ENCODE measurements at regions not wholly inside any gene's neighbourhood (a gene's known extent, or its start where the extent isn't known, plus 50 kb on each side); places are given as distances from the start of the nearest gene placed in this dataset.

DNA sequence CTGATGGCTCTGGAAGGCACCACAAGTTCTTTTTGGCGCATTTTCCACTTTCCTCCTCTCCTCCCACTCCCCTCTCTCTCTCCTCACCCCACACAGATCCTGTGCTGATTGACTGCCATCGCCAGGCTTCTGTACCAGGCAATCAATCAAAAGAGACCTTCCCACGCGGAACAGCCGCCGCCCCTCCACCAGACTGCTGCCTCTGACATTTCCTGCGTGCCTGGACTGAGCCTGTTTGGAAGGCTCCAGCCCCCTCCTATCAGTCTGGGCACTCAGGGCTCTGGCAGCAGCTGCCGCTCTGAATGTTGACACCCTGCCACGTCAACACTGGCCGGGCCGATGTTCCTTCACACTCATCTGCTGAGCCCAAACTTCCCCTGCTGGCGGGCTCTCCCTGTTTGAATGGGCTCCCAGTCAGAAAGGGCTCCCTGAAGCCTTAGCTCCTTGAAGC lies 467.7 kb downstream of the EPHA4 start:
- ChIA-PET CTCF (ENCODE audit: low intra/inter-chr PET ratio) (no interaction called here), POLR2A (interaction anchor here (0.6 kb wide), 1 partner anchor 754 kb away, joined by 3 read pairs; no protein-coding TSS in a partner anchor)
- FAIRE-seq (no peak), DNase-seq (ENCODE audit: extremely low read depth in 1 of 4, low spot score in 3 of 4) (no peak), ATAC-seq (no peak)
- TF ChIP-seq PRMT5 (CRISPR knock-in tag; IDR thresholded peaks at IDR 0.05): no peak
- TF ChIP-seq PML (IDR thresholded peaks at IDR 0.05; ENCODE audit: low read length): no peak
- H3K27ac ChIP-seq (ENCODE audit: extremely low read depth, low read depth, low read length): no peak overlapping the region
- in situ Hi-C loops (cut with MboI) (no loop called here), intact Hi-C loops (cut with micrococcal nuclease) (no loop called here)
- no peaks in the 10 kb centered on the region for H3K9me3 ChIP-seq (replicated peaks; ENCODE audit: control insufficient read depth, insufficient read depth, low read depth, low read length)
- H3K36me3 ChIP-seq (ENCODE audit: control insufficient read depth, insufficient read depth, low read length): no peaks in the 10 kb centered on the region
- no peaks in the 10 kb centered on the region for H3K79me2 ChIP-seq (ENCODE audit: control insufficient read depth, insufficient read depth, low read length)
- no peak overlapping the region for H3K4me2 ChIP-seq (ENCODE audit: insufficient read depth, low read length)
- no peaks in the 10 kb centered on the region for H3K4me1 ChIP-seq (replicated peaks in 1 of 2; ENCODE audit: control insufficient read depth in 2 of 2, insufficient read depth in 2 of 2, low read length in 2 of 2)
- no peak overlapping the region for H3K4me3 ChIP-seq
- H3K9ac ChIP-seq (ENCODE audit: insufficient read depth in 1 of 2, low read depth in 2 of 2, low read length in 2 of 2): no peak overlapping the region
- H2AFZ ChIP-seq (ENCODE audit: low read depth, low read length): no peak overlapping the region
- no peaks in the 10 kb centered on the region for H3K9me1 ChIP-seq (ENCODE audit: control insufficient read depth, insufficient read depth, low read length)
- no TSS peak for BruUV-seq (replicated peaks)
- H4K20me1 ChIP-seq (replicated peaks; ENCODE audit: control insufficient read depth, insufficient read depth, low read length): no peaks in the 10 kb centered on the region
- WGBS (ENCODE audit: insufficient coverage, low coverage, missing lambda C conversion rate): 1% methylated on average over 8 of the region's 12 CpGs
- no peaks in the 10 kb centered on the region for H3K27me3 ChIP-seq (ENCODE audit: control insufficient read depth in 2 of 2, insufficient read depth in 2 of 2, low read length in 2 of 2)

DNA sequence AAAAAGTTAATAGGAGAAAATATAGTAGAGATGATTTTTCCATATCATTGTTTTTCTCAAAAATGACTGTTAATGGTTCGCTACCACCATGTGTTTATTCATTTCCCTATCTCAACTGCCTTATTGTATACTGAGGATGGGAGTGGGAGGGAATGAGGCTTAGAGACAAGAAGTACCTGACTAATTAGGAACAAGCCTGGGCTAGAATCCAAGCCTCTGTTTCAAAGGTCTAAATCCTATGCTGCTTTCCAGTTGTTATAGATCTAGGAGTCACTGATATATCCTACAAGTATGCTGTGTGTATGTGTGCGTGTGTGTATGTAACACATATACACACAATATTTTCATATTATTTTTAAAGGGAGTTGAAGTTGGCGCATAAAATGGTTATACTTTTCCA lies 465.9 kb downstream of the EPHA4 start:
- intact Hi-C loops (cut with micrococcal nuclease) (no loop called here), in situ Hi-C loops (cut with MboI) (no loop called here)
- Histone ChIP-seq H3K4me1 (replicated peaks in 1 of 2; ENCODE audit: control insufficient read depth in 2 of 2, insufficient read depth in 2 of 2, low read length in 2 of 2) (no peaks in the 10 kb centered on the region), H2AFZ (ENCODE audit: low read depth, low read length) (no peak overlapping the region), H3K4me2 (ENCODE audit: insufficient read depth, low read length) (no peak overlapping the region), H3K36me3 (ENCODE audit: control insufficient read depth, insufficient read depth, low read length) (no peaks in the 10 kb centered on the region), H4K20me1 (replicated peaks; ENCODE audit: control insufficient read depth, insufficient read depth, low read length) (no peaks in the 10 kb centered on the region), H3K4me3 (no peak overlapping the region), H3K27ac (ENCODE audit: extremely low read depth, low read depth, low read length) (no peak overlapping the region), H3K9ac (ENCODE audit: insufficient read depth in 1 of 2, low read depth in 2 of 2, low read length in 2 of 2) (no peak overlapping the region), H3K9me1 (ENCODE audit: control insufficient read depth, insufficient read depth, low read length) (no peaks in the 10 kb centered on the region), H3K79me2 (ENCODE audit: control insufficient read depth, insufficient read depth, low read length) (no peaks in the 10 kb centered on the region), H3K9me3 (replicated peaks; ENCODE audit: control insufficient read depth, insufficient read depth, low read depth, low read length) (no peaks in the 10 kb centered on the region), H3K27me3 (ENCODE audit: control insufficient read depth in 2 of 2, insufficient read depth in 2 of 2, low read length in 2 of 2) (no peaks in the 10 kb centered on the region)
- DNase-seq (ENCODE audit: extremely low read depth in 1 of 4, low spot score in 3 of 4) (no peak), FAIRE-seq (no peak), ATAC-seq (no peak)
- CTCF ChIA-PET (ENCODE audit: low intra/inter-chr PET ratio): no interaction called here
- POLR2A ChIA-PET: no interaction called here
- 4% methylated on average over 3 of the region's 3 CpGs for WGBS (ENCODE audit: insufficient coverage, low coverage, missing lambda C conversion rate)
- TF ChIP-seq, protein P1, sequence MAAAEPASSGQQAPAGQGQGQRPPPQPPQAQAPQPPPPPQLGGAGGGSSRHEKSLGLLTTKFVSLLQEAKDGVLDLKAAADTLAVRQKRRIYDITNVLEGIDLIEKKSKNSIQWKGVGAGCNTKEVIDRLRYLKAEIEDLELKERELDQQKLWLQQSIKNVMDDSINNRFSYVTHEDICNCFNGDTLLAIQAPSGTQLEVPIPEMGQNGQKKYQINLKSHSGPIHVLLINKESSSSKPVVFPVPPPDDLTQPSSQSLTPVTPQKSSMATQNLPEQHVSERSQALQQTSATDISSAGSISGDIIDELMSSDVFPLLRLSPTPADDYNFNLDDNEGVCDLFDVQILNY (CRISPR knock-in tag; IDR thresholded peaks at IDR 0.05): no peak
- TF ChIP-seq, protein P2, sequence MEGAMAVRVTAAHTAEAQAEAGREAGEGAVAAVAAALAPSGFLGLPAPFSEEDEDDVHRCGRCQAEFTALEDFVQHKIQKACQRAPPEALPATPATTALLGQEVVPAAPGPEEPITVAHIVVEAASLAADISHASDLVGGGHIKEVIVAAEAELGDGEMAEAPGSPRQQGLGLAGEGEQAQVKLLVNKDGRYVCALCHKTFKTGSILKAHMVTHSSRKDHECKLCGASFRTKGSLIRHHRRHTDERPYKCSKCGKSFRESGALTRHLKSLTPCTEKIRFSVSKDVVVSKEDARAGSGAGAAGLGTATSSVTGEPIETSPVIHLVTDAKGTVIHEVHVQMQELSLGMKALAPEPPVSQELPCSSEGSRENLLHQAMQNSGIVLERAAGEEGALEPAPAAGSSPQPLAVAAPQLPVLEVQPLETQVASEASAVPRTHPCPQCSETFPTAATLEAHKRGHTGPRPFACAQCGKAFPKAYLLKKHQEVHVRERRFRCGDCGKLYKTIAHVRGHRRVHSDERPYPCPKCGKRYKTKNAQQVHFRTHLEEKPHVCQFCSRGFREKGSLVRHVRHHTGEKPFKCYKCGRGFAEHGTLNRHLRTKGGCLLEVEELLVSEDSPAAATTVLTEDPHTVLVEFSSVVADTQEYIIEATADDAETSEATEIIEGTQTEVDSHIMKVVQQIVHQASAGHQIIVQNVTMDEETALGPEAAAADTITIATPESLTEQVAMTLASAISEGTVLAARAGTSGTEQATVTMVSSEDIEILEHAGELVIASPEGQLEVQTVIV (CRISPR knock-in tag; IDR thresholded peaks at IDR 0.05; ENCODE audit: borderline replicate concordance): no peak
- TF ChIP-seq KLF13 (tag; IDR thresholded peaks at IDR 0.05; ENCODE audit: borderline replicate concordance, low read depth): no peak
- no peak for TF ChIP-seq FOXJ3 (CRISPR knock-in tag; IDR thresholded peaks at IDR 0.05)
- TF ChIP-seq DIDO1 (tag; IDR thresholded peaks at IDR 0.05; ENCODE audit: low read depth): no peak
- no TSS peak for BruUV-seq (replicated peaks)

Data from K562 (cell line).